Gastrocnemius medialis (tissue), 4 donors: ENCODE measurements at regions not wholly inside any gene's neighbourhood (a gene's known extent, or its start where the extent isn't known, plus 50 kb on each side); places are given as distances from the start of the nearest gene placed in this dataset.

Experiments
- ATAC-seq, 2 donors: fragments of 150-250 bp; one replicate each; pipeline ENCODE4 v1.9.1; 2016
- DNase-seq, 2 donors: peaks; one replicate each; pipeline ENCODE4 v3.0.0-alpha.2; 2019
- H3K27ac ChIP-seq, 4 donors: fragments of 200-600 bp; sonication (generic); 1 replicate in 1 of 4; 2 replicates in 3 of 4; pipeline ENCODE4 v1.5.1; 2016 to 2018; ENCODE audit warnings: mild to moderate bottlenecking in 2 of 4, moderate library complexity in 1 of 4
- H3K27me3 ChIP-seq, 3 donors: fragments of 200-600 bp; sonication (generic) in 2 of 3; 1 replicate in 1 of 3; 2 replicates in 2 of 3; pipeline versions ENCODE4 v1.5.1 to v1.6.0; 2016 to 2019; ENCODE audit warnings: mild to moderate bottlenecking in 1 of 3, moderate library complexity in 1 of 3
- H3K36me3 ChIP-seq, 2 donors: fragments of 200-600 bp; sonication (generic) in 1 of 2; one replicate each; pipeline ENCODE4 v1.5.1; 2017 to 2018
- H3K4me1 ChIP-seq, 2 donors: fragments of 200-600 bp; sonication (generic) in 1 of 2; one replicate each; pipeline ENCODE4 v1.5.1; 2016 to 2017; ENCODE audit warnings: mild to moderate bottlenecking in 2 of 2
- H3K4me3 ChIP-seq, 4 donors: fragments of 200-600 bp; sonication (generic) in 3 of 4; 1 replicate in 1 of 4; 2 replicates in 3 of 4; pipeline ENCODE4 v1.5.1; 2016 to 2019; ENCODE audit warnings: mild to moderate bottlenecking in 2 of 4
- H3K9me3 ChIP-seq, 3 donors: fragments of 200-600 bp; sonication (generic) in 2 of 3; 1 replicate in 1 of 3; 2 replicates in 2 of 3; pipeline ENCODE4 v1.5.1; 2016 to 2019
- CTCF ChIP-seq, 5 experiments: fragments of 450-650 bp in 3 of 5; fragments of 200-600 bp in 2 of 5; sonication (generic) in 2 of 5; IDR thresholded peaks in 4 of 5; conservative IDR thresholded peaks in 1 of 5; 1 replicate in 4 of 5; 2 replicates in 1 of 5; pipeline ENCODE4 v1.5.1; 2016 to 2019; ENCODE audit warnings: antibody characterized with exemption in 5 of 5, mild to moderate bottlenecking in 3 of 5, moderate library complexity in 3 of 5
- POLR2A ChIP-seq, 2 donors: fragments of 450-650 bp; IDR thresholded peaks; one replicate each; pipeline ENCODE4 v1.6.1; 2017; ENCODE audit warnings: antibody characterized with exemption in 2 of 2, mild to moderate bottlenecking in 2 of 2, moderate library complexity in 2 of 2
- in situ Hi-C, 4 donors: fragments of 200-750 bp; cut with MboI; loops; one replicate each; pipeline versions ENCODE4 v1.15.0 to v1.8.0; 2017; ENCODE audit warnings: low sequenced_read_pairs in 4 of 4
- intact Hi-C: fragments of 100-400 bp; cut with DNase I; formaldehyde crosslinking; loops from one replicate; pipeline ENCODE4 v1.15.1; 2023; ENCODE audit warnings: low total_unique reads

DNA sequence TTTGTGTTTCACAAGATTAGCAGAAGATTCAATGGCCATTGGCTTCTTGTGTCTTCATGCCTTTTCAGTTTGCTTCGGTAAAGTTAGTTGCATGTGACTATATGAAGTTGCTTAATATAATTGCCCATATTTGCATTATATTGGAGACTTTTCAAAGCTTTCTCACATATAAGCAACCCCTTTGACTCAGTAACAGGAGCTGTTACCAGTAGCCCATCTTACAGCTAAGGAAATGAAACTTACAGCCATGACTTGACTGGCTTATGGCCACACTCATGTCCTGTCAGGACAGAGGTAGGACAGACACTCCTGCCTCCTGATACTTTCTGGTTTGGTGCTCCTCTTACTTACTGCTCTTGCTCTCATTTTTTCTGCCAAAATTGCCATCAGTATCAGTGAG lies 1082.1 kb downstream of the BCL11B start:
- intact Hi-C loops (no loop called here), in situ Hi-C loops (no loop called here)
- DNase-seq (no peak), ATAC-seq (no peak)
- Histone ChIP-seq H3K9me3 (no peaks in the 10 kb centered on the region), H3K27me3 (peaks cover 0 to 3% (median 0%) of the 10 kb centered on the region in 3 donors), H3K27ac (no peak overlapping the region), H3K4me3 (no peak overlapping the region), H3K36me3 (no peaks in the 10 kb centered on the region), H3K4me1 (no peaks in the 10 kb centered on the region)
- TF ChIP-seq POLR2A (IDR thresholded peaks at IDR 0.05) (no peak), CTCF (IDR thresholded peaks at IDR 0.05 in 4 of 5, conservative IDR thresholded peaks at IDR 0.05 in 1 of 5) (no peak)

DNA sequence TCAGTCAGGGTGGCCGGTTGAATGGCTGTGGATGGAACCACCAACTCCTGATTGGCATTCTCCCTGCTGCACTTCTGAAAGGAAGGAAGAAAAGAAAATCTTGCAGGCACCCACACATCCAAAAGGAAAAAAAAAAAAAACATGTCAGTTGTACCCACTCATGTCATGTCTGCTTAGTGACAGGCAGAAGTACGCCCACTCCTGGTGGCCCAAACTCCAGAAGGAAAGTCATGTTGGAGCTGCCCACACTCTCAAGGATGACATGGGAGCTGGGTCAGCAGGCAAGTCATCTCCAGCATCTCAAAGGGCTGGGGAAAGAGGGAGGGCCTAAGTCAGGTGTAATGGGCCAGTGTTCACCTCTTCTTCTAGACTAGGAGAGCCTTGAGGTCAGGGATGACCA lies 1079.1 kb downstream of the BCL11B start:
- no peak for DNase-seq
- in situ Hi-C loops = no loop called here
- intact Hi-C loops = no loop called here
- Histone ChIP-seq H3K4me3 (no peak overlapping the region), H3K27ac (no peak overlapping the region), H3K4me1 (no peaks in the 10 kb centered on the region), H3K9me3 (no peaks in the 10 kb centered on the region), H3K27me3 (peaks cover 0 to 2% (median 0%) of the 10 kb centered on the region in 3 donors), H3K36me3 (no peaks in the 10 kb centered on the region)
- no peak for ATAC-seq
- TF ChIP-seq CTCF (IDR thresholded peaks at IDR 0.05 in 4 of 5, conservative IDR thresholded peaks at IDR 0.05 in 1 of 5) = no peak
- no peak for TF ChIP-seq POLR2A (IDR thresholded peaks at IDR 0.05)

DNA sequence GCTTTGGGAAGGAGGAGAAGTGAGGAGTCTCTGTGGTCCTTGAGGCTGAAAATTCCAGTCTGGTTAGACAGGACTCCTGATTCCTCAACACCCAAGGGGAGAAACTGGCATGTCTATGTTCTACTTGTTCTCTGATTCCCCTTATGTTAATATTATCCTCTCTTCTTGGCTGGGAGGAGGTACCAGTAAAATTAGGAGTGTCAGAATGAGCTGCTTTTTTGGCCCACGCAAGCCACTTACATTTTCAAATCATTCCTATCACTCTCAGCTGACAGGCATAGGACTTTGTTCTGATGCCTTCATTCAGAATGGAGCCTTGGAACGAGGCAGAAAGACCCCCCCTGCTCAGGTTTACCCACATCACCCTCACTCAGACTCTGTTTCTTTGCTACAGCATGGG lies 1077.2 kb downstream of the BCL11B start:
- Histone ChIP-seq H3K27ac (no peak overlapping the region), H3K36me3 (no peaks in the 10 kb centered on the region), H3K9me3 (no peaks in the 10 kb centered on the region), H3K27me3 (no peaks in the 10 kb centered on the region), H3K4me3 (no peak overlapping the region), H3K4me1 (no peaks in the 10 kb centered on the region)
- in situ Hi-C loops (no loop called here), intact Hi-C loops (no loop called here)
- no peak for DNase-seq
- no peak for ATAC-seq
- TF ChIP-seq POLR2A (IDR thresholded peaks at IDR 0.05) (no peak), CTCF (IDR thresholded peaks at IDR 0.05 in 4 of 5, conservative IDR thresholded peaks at IDR 0.05 in 1 of 5) (no peak)

DNA sequence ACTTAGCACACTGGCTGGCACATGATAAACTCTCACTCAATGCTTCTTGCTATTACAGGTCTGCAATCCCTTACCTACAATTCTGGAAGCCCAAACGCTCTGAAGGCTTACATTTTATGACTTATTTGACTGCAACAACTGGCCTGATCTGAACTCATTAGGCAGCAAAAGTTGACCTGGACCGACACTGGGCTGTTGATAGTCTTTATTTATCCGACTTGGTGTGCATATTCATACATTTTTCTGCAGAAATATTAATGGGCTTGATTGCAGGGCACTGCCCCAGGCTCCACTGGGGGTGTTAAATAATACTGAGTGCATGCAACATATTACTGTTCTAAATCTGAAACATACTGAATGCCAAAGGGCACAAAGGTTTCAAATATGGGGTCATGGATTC lies 1076.7 kb downstream of the BCL11B start:
- H3K27ac ChIP-seq = no peak overlapping the region
- no peak for ATAC-seq
- in situ Hi-C loops = no loop called here

More for the DNA sequence above, 1076.7 kb downstream of the BCL11B start:
- intact Hi-C loops = no loop called here
- Histone ChIP-seq H3K9me3 (no peaks in the 10 kb centered on the region), H3K36me3 (no peaks in the 10 kb centered on the region), H3K27me3 (no peaks in the 10 kb centered on the region), H3K4me1 (no peaks in the 10 kb centered on the region), H3K4me3 (no peak overlapping the region)
- DNase-seq = no peak
- TF ChIP-seq POLR2A (IDR thresholded peaks at IDR 0.05) (no peak), CTCF (IDR thresholded peaks at IDR 0.05 in 4 of 5, conservative IDR thresholded peaks at IDR 0.05 in 1 of 5) (no peak)
